H7 (cell line): ENCODE measurements at regions not wholly inside any gene's neighbourhood (a gene's known extent, or its start where the extent isn't known, plus 50 kb on each side); places are given as distances from the start of the nearest gene placed in this dataset.
"Not testable (repeated sequence)": the region's sequence is repeated elsewhere in the genome, so short reads cannot be mapped to it uniquely, and the experiment has no call there.

Experiments
- DNase-seq: peaks from one replicate; pipeline ENCODE4 v3.0.0; 2012
- H3K27me3 ChIP-seq: 2 replicates; pipeline ENCODE4 v1.6.0; 2011; ENCODE audit warnings: mild to moderate bottlenecking, low read length; ENCODE audit not compliant: control insufficient read depth, insufficient read depth
- H3K36me3 ChIP-seq: replicated peaks from 2 replicates; pipeline ENCODE4 v1.5.1; 2011; ENCODE audit warnings: low read length; ENCODE audit not compliant: control insufficient read depth, insufficient read depth
- H3K4me3 ChIP-seq: 2 replicates; pipeline ENCODE4 v1.5.1; 2011; ENCODE audit warnings: low read depth, mild to moderate bottlenecking, control low read depth, low read length, moderate library complexity; ENCODE audit not compliant: insufficient read depth

- no peaks in the 10 kb centered on the region for H3K36me3 ChIP-seq
- H3K4me3 ChIP-seq: no peak overlapping the region
- H3K27me3 ChIP-seq: peaks cover 2% of the 10 kb centered on the region; the same call in 1 of the 2 replicates
- no peak for DNase-seq
Observed at GRCh38 chr14:96718407-96718806, 78.8 kb upstream of the VRK1 start.

- not testable (repeated sequence) for H3K36me3 ChIP-seq, H3K4me3 ChIP-seq, H3K27me3 ChIP-seq, DNase-seq
Observed at GRCh38 chr14:96720702-96721101, 76.5 kb upstream of the VRK1 start.

DNA sequence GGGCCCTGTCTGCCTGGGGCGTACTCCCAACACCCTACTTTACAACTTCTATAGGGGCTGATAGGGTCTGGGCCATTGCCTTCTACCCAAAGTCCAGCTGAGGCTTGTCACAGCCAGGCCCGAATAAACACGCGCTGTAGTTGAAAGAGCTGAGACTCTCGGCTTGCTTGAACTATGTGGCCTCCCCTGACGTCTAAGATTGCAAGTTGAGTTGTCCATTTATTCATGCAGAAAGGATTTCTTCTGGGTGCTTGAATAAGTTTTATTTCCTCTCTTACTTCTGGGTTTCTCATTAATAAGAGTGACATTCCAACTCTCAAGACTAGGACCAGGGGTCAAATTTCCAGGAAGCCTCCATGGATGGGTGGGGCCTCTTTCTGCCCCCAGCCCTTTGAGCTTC lies 74.4 kb upstream of the VRK1 start:
- no peaks in the 10 kb centered on the region for H3K36me3 ChIP-seq
- no peak overlapping the region for H3K4me3 ChIP-seq
- DNase-seq: no peak
- peaks cover 2% of the 10 kb centered on the region; the same call in 1 of the 2 replicates for H3K27me3 ChIP-seq

DNA sequence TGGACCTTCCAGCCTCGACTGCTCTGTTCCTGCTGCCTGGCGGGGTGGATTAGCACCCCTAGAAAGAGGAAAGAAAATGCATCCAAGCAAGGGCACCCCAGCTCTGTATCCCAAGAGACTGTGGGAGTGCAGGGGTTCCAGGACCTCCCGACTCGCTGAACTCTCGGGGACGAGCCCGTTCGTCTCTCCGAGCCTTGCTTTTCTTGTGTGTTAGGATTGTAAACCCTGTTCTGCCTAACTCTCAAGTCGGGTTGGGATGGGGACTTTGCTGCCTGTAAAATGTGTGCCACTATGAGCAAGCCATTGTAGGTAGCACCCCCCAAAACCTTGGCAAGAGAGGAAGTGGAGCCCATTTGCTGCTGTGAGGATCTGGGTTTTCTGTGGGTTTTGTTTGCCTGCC lies 73.2 kb upstream of the VRK1 start:
- H3K4me3 ChIP-seq: no peak overlapping the region
- peaks cover 2% of the 10 kb centered on the region; the same call in 1 of the 2 replicates for H3K27me3 ChIP-seq
- DNase-seq: no peak
- H3K36me3 ChIP-seq: no peaks in the 10 kb centered on the region

DNA sequence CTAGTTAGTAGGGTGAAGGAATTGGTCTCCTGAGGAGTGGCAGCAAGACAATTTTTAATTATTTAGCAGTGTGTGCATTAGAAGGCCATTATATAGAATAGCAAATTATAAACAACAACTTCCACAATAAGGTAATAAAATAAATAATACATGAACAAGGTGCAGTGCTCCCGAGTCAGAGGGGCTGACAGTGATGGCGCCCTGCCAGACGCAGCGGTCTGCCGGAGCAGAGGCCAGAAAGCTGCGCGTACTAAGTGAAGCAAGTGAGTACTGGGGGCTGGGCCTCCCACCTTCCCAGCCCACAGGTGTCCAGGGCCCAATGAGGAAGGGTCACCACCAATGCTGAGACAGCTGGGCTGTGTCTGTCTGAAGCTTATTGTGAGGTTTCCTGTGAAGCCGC lies 72.0 kb upstream of the VRK1 start:
- Histone ChIP-seq H3K27me3 (peaks cover 2% of the 10 kb centered on the region; the same call in 1 of the 2 replicates), H3K36me3 (no peaks in the 10 kb centered on the region), H3K4me3 (no peak overlapping the region)
- no peak for DNase-seq

DNA sequence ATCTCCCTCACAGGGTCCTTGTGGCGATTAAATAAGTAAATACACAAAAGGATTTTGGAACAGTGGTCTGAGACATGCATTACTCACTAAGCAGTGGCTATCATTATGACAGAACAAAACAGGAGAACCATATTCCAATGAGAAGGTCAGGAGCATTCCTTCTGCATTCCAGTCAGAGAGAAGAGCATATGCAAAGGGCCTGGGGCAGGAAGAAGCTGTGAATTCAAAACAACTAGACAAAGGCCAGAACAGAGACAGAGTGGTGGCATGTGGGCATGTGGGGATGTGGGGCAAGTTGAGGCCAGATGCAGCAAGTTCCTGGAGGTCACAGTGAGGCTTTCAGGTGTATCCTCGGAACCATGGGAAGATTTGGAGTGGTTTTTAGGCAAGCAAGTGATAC lies 70.1 kb upstream of the VRK1 start:
- no peaks in the 10 kb centered on the region for H3K36me3 ChIP-seq
- DNase-seq: no peak
- no peak overlapping the region for H3K4me3 ChIP-seq
- H3K27me3 ChIP-seq: no peaks in the 10 kb centered on the region; the same call in 1 of the 2 replicates

GRCh38 chr14:96727491-96727890 lies 69.7 kb upstream of the VRK1 start:
- no peaks in the 10 kb centered on the region; the same call in 1 of the 2 replicates for H3K27me3 ChIP-seq
- H3K36me3 ChIP-seq: no peaks in the 10 kb centered on the region
- H3K4me3 ChIP-seq: no peak overlapping the region
- no peak for DNase-seq

GRCh38 chr14:96727980-96728717 lies 69.0 kb upstream of the VRK1 start:
- Histone ChIP-seq H3K36me3 (no peaks in the 10 kb centered on the region), H3K4me3 (no peak overlapping the region), H3K27me3 (no peaks in the 10 kb centered on the region; the same call in 1 of the 2 replicates)
- DNase-seq: no peak

GRCh38 chr14:96729889-96730288 lies 67.3 kb upstream of the VRK1 start:
- Histone ChIP-seq H3K4me3 (no peak overlapping the region), H3K36me3 (no peaks in the 10 kb centered on the region), H3K27me3 (no peaks in the 10 kb centered on the region; the same call in 1 of the 2 replicates)
- no peak for DNase-seq

DNA sequence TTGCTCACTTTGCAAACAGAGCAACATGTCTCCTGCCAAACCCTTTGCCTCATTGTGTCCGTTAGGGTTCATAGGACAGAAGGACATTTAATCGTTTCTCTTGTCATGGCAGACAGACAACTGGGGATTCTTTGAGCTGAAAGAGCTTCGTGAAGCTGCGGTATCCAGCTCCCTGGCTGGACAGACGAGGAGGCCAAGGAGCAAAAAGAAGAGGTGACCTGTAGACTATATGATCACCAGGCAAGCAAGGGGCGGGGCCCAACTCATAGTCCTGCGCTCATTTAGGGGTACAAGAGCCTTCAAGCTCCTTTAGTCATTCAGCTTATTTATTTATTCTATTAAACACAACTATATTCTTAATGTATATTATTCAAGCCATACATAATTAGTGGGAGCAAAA lies 66.8 kb upstream of the VRK1 start:
- Histone ChIP-seq H3K4me3 (no peak overlapping the region), H3K27me3 (no peaks in the 10 kb centered on the region), H3K36me3 (no peaks in the 10 kb centered on the region)
- no peak for DNase-seq

DNA sequence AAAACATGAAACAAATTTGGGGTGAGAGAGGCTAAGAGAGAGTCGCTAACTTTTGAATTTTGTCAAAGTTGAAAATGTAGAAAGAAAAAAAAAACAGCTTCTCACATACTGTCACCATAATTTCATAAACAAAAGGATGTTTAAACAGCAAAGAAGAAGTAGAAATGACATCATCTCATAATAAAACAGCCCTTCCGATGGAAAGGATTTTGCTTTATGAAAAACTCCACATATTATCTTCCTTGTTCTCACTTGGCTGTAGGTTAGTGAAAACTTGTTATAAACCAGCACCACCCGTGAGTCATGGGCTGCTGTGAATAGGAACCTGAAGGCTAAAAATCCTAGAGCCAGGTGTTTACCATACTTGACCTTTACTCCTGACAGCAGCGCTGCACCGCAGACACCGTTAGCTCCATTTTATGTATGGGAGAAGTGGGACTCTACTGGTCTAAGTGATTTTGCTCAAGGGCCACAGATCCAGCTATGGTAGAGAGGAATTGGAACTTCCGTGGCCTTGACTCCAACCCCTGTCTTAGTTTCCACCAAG lies 63.0 kb upstream of the VRK1 start:
- Histone ChIP-seq H3K4me3 (no peak overlapping the region), H3K36me3 (no peaks in the 10 kb centered on the region), H3K27me3 (no peaks in the 10 kb centered on the region)
- DNase-seq: no peak

DNA sequence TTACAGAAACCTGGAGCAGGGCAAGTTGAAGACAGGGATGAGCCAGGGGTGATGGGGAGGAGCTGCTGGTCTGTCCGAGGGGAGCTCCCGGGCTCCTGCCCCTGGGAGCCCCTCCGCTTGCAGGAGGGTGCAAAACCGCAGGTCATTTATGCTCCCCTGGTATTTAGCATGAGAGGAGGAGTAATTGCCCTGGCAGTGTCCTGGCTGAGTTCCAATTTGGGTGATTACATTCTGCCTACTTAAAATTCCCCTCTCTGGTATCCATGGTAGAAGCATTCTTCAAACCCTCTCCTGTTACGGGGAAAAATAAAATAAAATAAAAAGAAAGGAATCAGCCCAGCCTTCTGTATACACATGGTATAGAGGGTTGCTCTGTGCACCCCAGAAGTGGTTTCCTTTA lies 61.7 kb upstream of the VRK1 start:
- no peaks in the 10 kb centered on the region for H3K36me3 ChIP-seq
- no peak for DNase-seq
- no peak overlapping the region for H3K4me3 ChIP-seq
- H3K27me3 ChIP-seq: no peaks in the 10 kb centered on the region

DNA sequence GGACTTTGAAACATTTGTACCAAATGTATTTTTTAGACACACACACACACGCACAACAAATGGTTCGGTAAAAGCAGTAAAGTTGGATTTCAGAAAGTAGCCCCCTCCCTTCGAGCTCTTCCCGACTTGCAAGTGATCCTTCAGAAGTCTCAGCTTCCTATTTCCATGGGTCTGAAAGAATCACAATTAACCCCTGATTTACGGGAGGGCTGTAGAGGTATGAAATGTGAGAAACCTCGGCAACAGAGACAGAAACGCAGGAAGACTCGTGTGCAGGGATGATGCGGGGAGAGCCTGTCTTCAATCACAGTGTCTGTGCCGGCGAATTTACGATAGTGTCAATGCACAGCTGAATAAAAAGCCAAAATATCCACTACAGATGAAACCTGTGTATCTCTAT lies 60.7 kb upstream of the VRK1 start:
- Histone ChIP-seq H3K4me3 (no peak overlapping the region), H3K27me3 (no peaks in the 10 kb centered on the region), H3K36me3 (no peaks in the 10 kb centered on the region)
- no peak for DNase-seq

GRCh38 chr14:96737881-96738280 lies 59.3 kb upstream of the VRK1 start:
- no peak overlapping the region for H3K4me3 ChIP-seq
- H3K36me3 ChIP-seq: no peaks in the 10 kb centered on the region
- H3K27me3 ChIP-seq: 0 out of 2 replicates have a peak, but pooled peaks cover 1% of the 10 kb centered on the region
- peak; percentile 51 for DNase-seq

GRCh38 chr14:96739200-96739910 lies 57.8 kb upstream of the VRK1 start:
- no peak overlapping the region for H3K4me3 ChIP-seq
- H3K36me3 ChIP-seq: no peaks in the 10 kb centered on the region
- H3K27me3 ChIP-seq: 0 out of 2 replicates have a peak, but pooled peaks cover 1% of the 10 kb centered on the region
- no peak for DNase-seq
